WTC11 (cell line): ENCODE measurements at regions not wholly inside any gene's neighbourhood (a gene's known extent, or its start where the extent isn't known, plus 50 kb on each side); places are given as distances from the start of the nearest gene placed in this dataset.

Source experiments
- ATAC-seq: fragments of 200-7000 bp; cut with Tn5 transposase; 2 replicates; pipeline ENCODE4 v1.10.0; 2021; ENCODE audit warnings: mild to moderate bottlenecking, moderate library complexity
- CTCF ChIA-PET: fragments of 300-600 bp; sonication (Branson Sonifier 250); formaldehyde crosslinking; loops from one replicate; lab custom pipeline; 2021; ENCODE audit warnings: antibody characterized with exemption; lab: Charles Lee
- POLR2A ChIA-PET: fragments of 350-600 bp; sonication (Branson Sonifier 250); formaldehyde crosslinking; loops from one replicate; lab custom pipeline; 2021; ENCODE audit warnings: antibody characterized with exemption; lab: Charles Lee
- DNase-seq: peaks from one replicate; pipeline ENCODE4 v3.0.0; 2021; ENCODE audit warnings: low spot score
- H3K27ac Mint-ChIP-seq: 2 replicates; pipeline ENCODE4 v1.8.0; 2021; ENCODE audit warnings: mixed read lengths
- H3K27me3 Mint-ChIP-seq: 2 replicates; pipeline ENCODE4 v1.8.0; 2021; ENCODE audit warnings: low read depth, mild to moderate bottlenecking, moderate library complexity, mixed read lengths
- H3K36me3 Mint-ChIP-seq: 2 replicates; pipeline ENCODE4 v1.8.0; 2021; ENCODE audit warnings: mixed read lengths
- H3K4me1 Mint-ChIP-seq: 2 replicates; pipeline ENCODE4 v1.8.0; 2022; ENCODE audit warnings: mixed read lengths
- H3K4me3 Mint-ChIP-seq: 2 replicates; pipeline ENCODE4 v1.8.0; 2021; ENCODE audit warnings: mild to moderate bottlenecking, moderate library complexity, mixed read lengths
- H3K9me3 Mint-ChIP-seq: 2 replicates; pipeline ENCODE4 v1.8.0; 2021; ENCODE audit warnings: mixed read lengths
- ELF4 ChIP-seq: sonication (generic); formaldehyde crosslinking; IDR thresholded peaks from 2 replicates; pipeline ENCODE4 v1.8.1; 2022; ENCODE audit warnings: low read depth, mild to moderate bottlenecking, moderate library complexity, missing genetic modification reagents
- ESRRA ChIP-seq: sonication (generic); formaldehyde crosslinking; IDR thresholded peaks from 2 replicates; pipeline ENCODE4 v1.8.1; 2022; ENCODE audit warnings: mild to moderate bottlenecking, missing genetic modification reagents, borderline replicate concordance
- FOXK1 ChIP-seq: sonication (generic); formaldehyde crosslinking; IDR thresholded peaks from 2 replicates; pipeline ENCODE4 v1.8.0; 2022; ENCODE audit warnings: mild to moderate bottlenecking, moderate library complexity, missing genetic modification reagents
- JAZF1 ChIP-seq: fragments of 250-450 bp; sonication (Bioruptor Pico); IDR thresholded peaks from 2 replicates; pipeline ENCODE4 v1.9.0; 2021; ENCODE audit warnings: moderate library complexity, mild to moderate bottlenecking, inconsistent platforms
- TCF7 ChIP-seq: sonication (generic); formaldehyde crosslinking; IDR thresholded peaks from 2 replicates; pipeline ENCODE4 v1.8.0; 2022; ENCODE audit warnings: mild to moderate bottlenecking, low read depth, missing genetic modification reagents, moderate library complexity
- ZBTB21 ChIP-seq: sonication (generic); formaldehyde crosslinking; IDR thresholded peaks from 2 replicates; pipeline ENCODE4 v1.8.1; 2023; ENCODE audit warnings: mild to moderate bottlenecking, missing genetic modification reagents, borderline replicate concordance
- ZNF423 ChIP-seq: fragments of 250-450 bp; sonication (Bioruptor Pico); IDR thresholded peaks from 2 replicates; pipeline ENCODE4 v2.1.2; 2022; ENCODE audit warnings: mild to moderate bottlenecking, moderate library complexity
- TF ChIP-seq, protein P1 (sequence below): sonication (generic); formaldehyde crosslinking; IDR thresholded peaks from 2 replicates; pipeline ENCODE4 v1.8.1; 2023; ENCODE audit warnings: mild to moderate bottlenecking, missing genetic modification reagents, moderate library complexity
- TF ChIP-seq, protein P2 (sequence below): fragments of 250-450 bp; sonication (Bioruptor Pico); IDR thresholded peaks from 2 replicates; pipeline ENCODE4 v1.9.0; 2021; ENCODE audit warnings: mild to moderate bottlenecking
- TF ChIP-seq, protein P3 (sequence below): fragments of 250-450 bp; sonication (Bioruptor Pico); IDR thresholded peaks from 2 replicates; pipeline ENCODE4 v1.9.0; 2021; ENCODE audit warnings: moderate library complexity, mild to moderate bottlenecking, inconsistent platforms, borderline replicate concordance
- TF ChIP-seq, protein P4 (sequence below): sonication (generic); formaldehyde crosslinking; IDR thresholded peaks from 2 replicates; pipeline ENCODE4 v1.8.0; 2022; ENCODE audit warnings: mild to moderate bottlenecking, missing genetic modification reagents
- TF ChIP-seq, protein P5 (sequence below): sonication (generic); formaldehyde crosslinking; IDR thresholded peaks from 2 replicates; pipeline ENCODE4 v1.8.1; 2023; ENCODE audit warnings: mild to moderate bottlenecking, missing genetic modification reagents
- TF ChIP-seq, protein P6 (sequence below): sonication (generic); formaldehyde crosslinking; IDR thresholded peaks from 2 replicates; pipeline ENCODE4 v1.8.1; 2023; ENCODE audit warnings: mild to moderate bottlenecking, moderate library complexity, missing genetic modification reagents
- TF ChIP-seq, protein P7 (sequence below): sonication (generic); formaldehyde crosslinking; IDR thresholded peaks from 2 replicates; pipeline ENCODE4 v1.8.0; 2022; ENCODE audit warnings: missing genetic modification reagents
- TF ChIP-seq, protein P8 (sequence below): sonication (generic); formaldehyde crosslinking; IDR thresholded peaks from 2 replicates; pipeline ENCODE4 v1.8.1; 2022; ENCODE audit warnings: low read depth, missing genetic modification reagents, borderline replicate concordance
- TF ChIP-seq, protein P9 (sequence below): sonication (generic); formaldehyde crosslinking; IDR thresholded peaks from 2 replicates; pipeline ENCODE4 v1.8.1; 2023; ENCODE audit warnings: mild to moderate bottlenecking, missing genetic modification reagents, moderate library complexity
- TF ChIP-seq, protein P10 (sequence below): sonication (generic); formaldehyde crosslinking; IDR thresholded peaks from 2 replicates; pipeline ENCODE4 v1.8.0; 2023; ENCODE audit warnings: missing genetic modification reagents, mild to moderate bottlenecking, borderline replicate concordance

DNA sequence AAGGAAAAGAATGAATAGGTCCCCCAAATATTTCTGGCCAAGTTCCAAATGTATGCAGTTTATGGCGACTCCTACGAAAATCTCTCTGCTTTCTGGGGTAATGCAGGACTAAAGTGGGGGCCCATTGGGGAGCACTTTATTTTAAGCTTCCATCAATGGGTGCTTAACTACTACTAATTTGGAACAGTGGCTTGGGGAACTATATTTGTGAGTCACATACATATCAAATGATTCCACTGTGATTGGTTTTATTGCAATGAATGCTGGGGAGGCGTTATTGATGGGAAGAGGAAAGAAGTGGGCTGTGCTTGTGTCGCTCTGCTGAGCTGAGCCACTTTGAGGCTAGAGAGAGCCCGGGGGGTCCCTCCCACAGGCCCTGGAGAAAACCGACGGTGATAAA is 560.4 kb upstream of the SALL3 start (continued):
- TF ChIP-seq, protein P1, sequence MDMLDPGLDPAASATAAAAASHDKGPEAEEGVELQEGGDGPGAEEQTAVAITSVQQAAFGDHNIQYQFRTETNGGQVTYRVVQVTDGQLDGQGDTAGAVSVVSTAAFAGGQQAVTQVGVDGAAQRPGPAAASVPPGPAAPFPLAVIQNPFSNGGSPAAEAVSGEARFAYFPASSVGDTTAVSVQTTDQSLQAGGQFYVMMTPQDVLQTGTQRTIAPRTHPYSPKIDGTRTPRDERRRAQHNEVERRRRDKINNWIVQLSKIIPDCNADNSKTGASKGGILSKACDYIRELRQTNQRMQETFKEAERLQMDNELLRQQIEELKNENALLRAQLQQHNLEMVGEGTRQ (CRISPR knock-in tag) = no peak
- TF ChIP-seq, protein P2, sequence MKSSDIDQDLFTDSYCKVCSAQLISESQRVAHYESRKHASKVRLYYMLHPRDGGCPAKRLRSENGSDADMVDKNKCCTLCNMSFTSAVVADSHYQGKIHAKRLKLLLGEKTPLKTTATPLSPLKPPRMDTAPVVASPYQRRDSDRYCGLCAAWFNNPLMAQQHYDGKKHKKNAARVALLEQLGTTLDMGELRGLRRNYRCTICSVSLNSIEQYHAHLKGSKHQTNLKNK (CRISPR knock-in tag) = no peak
- TF ChIP-seq ELF4 (no peak), JAZF1 (CRISPR knock-in tag) (no peak), ZBTB21 (no peak), TCF7 (no peak)
- TF ChIP-seq, protein P3, sequence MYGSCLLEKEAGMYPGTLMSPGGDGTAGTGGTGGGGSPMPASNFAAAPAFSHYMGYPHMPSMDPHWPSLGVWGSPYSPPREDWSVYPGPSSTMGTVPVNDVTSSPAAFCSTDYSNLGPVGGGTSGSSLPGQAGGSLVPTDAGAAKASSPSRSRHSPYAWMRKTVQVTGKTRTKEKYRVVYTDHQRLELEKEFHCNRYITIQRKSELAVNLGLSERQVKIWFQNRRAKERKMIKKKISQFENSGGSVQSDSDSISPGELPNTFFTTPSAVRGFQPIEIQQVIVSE (CRISPR knock-in tag) = no peak
- TF ChIP-seq, protein P4, sequence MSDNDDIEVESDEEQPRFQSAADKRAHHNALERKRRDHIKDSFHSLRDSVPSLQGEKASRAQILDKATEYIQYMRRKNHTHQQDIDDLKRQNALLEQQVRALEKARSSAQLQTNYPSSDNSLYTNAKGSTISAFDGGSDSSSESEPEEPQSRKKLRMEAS (CRISPR knock-in tag) = no peak
- TF ChIP-seq, all 79 proteins: peak for 0

DNA sequence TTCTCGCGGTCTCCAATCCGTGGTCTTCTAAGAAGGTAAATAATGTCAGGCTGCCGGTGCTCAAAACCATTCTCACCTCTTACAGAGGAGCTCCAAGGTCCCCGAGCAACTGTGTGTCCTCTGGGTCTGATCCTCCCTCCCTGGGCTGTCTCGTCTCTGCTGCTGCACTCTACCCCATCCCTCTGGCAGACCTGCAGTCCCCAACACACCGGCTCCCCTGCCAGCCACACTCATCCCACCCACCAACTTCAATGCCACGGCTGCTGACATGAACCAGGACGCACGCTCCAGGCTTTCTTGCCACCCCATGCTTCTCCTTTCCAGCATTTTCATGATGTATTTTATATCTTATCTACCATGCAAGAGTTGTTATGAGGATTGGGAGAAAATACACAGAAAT is 559.5 kb upstream of the SALL3 start:
- POLR2A ChIA-PET = no interaction called here
- TF ChIP-seq, protein P5, sequence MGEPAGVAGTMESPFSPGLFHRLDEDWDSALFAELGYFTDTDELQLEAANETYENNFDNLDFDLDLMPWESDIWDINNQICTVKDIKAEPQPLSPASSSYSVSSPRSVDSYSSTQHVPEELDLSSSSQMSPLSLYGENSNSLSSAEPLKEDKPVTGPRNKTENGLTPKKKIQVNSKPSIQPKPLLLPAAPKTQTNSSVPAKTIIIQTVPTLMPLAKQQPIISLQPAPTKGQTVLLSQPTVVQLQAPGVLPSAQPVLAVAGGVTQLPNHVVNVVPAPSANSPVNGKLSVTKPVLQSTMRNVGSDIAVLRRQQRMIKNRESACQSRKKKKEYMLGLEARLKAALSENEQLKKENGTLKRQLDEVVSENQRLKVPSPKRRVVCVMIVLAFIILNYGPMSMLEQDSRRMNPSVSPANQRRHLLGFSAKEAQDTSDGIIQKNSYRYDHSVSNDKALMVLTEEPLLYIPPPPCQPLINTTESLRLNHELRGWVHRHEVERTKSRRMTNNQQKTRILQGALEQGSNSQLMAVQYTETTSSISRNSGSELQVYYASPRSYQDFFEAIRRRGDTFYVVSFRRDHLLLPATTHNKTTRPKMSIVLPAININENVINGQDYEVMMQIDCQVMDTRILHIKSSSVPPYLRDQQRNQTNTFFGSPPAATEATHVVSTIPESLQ = no peak
- TF ChIP-seq, protein P6, sequence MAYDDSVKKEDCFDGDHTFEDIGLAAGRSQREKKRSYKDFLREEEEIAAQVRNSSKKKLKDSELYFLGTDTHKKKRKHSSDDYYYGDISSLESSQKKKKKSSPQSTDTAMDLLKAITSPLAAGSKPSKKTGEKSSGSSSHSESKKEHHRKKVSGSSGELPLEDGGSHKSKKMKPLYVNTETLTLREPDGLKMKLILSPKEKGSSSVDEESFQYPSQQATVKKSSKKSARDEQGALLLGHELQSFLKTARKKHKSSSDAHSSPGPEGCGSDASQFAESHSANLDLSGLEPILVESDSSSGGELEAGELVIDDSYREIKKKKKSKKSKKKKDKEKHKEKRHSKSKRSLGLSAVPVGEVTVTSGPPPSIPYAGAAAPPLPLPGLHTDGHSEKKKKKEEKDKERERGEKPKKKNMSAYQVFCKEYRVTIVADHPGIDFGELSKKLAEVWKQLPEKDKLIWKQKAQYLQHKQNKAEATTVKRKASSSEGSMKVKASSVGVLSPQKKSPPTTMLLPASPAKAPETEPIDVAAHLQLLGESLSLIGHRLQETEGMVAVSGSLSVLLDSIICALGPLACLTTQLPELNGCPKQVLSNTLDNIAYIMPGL (CRISPR knock-in tag) = no peak
- TF ChIP-seq, protein P2 (CRISPR knock-in tag) = no peak
- TF ChIP-seq ZNF423 (CRISPR knock-in tag) (no peak), FOXK1 (CRISPR knock-in tag) (no peak), ESRRA (CRISPR knock-in tag) (no peak)
- TF ChIP-seq, protein P7, sequence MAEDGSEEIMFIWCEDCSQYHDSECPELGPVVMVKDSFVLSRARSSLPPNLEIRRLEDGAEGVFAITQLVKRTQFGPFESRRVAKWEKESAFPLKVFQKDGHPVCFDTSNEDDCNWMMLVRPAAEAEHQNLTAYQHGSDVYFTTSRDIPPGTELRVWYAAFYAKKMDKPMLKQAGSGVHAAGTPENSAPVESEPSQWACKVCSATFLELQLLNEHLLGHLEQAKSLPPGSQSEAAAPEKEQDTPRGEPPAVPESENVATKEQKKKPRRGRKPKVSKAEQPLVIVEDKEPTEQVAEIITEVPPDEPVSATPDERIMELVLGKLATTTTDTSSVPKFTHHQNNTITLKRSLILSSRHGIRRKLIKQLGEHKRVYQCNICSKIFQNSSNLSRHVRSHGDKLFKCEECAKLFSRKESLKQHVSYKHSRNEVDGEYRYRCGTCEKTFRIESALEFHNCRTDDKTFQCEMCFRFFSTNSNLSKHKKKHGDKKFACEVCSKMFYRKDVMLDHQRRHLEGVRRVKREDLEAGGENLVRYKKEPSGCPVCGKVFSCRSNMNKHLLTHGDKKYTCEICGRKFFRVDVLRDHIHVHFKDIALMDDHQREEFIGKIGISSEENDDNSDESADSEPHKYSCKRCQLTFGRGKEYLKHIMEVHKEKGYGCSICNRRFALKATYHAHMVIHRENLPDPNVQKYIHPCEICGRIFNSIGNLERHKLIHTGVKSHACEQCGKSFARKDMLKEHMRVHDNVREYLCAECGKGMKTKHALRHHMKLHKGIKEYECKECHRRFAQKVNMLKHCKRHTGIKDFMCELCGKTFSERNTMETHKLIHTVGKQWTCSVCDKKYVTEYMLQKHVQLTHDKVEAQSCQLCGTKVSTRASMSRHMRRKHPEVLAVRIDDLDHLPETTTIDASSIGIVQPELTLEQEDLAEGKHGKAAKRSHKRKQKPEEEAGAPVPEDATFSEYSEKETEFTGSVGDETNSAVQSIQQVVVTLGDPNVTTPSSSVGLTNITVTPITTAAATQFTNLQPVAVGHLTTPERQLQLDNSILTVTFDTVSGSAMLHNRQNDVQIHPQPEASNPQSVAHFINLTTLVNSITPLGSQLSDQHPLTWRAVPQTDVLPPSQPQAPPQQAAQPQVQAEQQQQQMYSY (CRISPR knock-in tag) = no peak
- TF ChIP-seq, protein P8, sequence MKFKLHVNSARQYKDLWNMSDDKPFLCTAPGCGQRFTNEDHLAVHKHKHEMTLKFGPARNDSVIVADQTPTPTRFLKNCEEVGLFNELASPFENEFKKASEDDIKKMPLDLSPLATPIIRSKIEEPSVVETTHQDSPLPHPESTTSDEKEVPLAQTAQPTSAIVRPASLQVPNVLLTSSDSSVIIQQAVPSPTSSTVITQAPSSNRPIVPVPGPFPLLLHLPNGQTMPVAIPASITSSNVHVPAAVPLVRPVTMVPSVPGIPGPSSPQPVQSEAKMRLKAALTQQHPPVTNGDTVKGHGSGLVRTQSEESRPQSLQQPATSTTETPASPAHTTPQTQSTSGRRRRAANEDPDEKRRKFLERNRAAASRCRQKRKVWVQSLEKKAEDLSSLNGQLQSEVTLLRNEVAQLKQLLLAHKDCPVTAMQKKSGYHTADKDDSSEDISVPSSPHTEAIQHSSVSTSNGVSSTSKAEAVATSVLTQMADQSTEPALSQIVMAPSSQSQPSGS (CRISPR knock-in tag) = no peak
- TF ChIP-seq, protein P9, sequence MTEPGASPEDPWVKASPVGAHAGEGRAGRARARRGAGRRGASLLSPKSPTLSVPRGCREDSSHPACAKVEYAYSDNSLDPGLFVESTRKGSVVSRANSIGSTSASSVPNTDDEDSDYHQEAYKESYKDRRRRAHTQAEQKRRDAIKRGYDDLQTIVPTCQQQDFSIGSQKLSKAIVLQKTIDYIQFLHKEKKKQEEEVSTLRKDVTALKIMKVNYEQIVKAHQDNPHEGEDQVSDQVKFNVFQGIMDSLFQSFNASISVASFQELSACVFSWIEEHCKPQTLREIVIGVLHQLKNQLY = no peak
- TF ChIP-seq, protein P10, sequence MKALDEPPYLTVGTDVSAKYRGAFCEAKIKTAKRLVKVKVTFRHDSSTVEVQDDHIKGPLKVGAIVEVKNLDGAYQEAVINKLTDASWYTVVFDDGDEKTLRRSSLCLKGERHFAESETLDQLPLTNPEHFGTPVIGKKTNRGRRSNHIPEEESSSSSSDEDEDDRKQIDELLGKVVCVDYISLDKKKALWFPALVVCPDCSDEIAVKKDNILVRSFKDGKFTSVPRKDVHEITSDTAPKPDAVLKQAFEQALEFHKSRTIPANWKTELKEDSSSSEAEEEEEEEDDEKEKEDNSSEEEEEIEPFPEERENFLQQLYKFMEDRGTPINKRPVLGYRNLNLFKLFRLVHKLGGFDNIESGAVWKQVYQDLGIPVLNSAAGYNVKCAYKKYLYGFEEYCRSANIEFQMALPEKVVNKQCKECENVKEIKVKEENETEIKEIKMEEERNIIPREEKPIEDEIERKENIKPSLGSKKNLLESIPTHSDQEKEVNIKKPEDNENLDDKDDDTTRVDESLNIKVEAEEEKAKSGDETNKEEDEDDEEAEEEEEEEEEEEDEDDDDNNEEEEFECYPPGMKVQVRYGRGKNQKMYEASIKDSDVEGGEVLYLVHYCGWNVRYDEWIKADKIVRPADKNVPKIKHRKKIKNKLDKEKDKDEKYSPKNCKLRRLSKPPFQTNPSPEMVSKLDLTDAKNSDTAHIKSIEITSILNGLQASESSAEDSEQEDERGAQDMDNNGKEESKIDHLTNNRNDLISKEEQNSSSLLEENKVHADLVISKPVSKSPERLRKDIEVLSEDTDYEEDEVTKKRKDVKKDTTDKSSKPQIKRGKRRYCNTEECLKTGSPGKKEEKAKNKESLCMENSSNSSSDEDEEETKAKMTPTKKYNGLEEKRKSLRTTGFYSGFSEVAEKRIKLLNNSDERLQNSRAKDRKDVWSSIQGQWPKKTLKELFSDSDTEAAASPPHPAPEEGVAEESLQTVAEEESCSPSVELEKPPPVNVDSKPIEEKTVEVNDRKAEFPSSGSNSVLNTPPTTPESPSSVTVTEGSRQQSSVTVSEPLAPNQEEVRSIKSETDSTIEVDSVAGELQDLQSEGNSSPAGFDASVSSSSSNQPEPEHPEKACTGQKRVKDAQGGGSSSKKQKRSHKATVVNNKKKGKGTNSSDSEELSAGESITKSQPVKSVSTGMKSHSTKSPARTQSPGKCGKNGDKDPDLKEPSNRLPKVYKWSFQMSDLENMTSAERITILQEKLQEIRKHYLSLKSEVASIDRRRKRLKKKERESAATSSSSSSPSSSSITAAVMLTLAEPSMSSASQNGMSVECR = no peak
- TF ChIP-seq, all 79 proteins: peak for 0
- Mint-ChIP-seq H3K27ac (no peak overlapping the region), H3K4me3 (no peak overlapping the region), H3K36me3 (peaks cover 20% of the 10 kb centered on the region), H3K27me3 (no peaks in the 10 kb centered on the region), H3K9me3 (peaks cover 31% of the 10 kb centered on the region), H3K4me1 (no peaks in the 10 kb centered on the region)
- no peak for ATAC-seq
- no peak for DNase-seq
- CTCF ChIA-PET = no interaction called here
